ENCODE measurements at regions not wholly inside any gene's neighbourhood (a gene's known extent, or its start where the extent isn't known, plus 50 kb on each side); places are given as distances from the start of the nearest gene placed in this dataset.

GRCh38 chr11:81792416-81792815, 941.2 kb downstream of the FAM181B start:
- Histone ChIP-seq H3K79me1 (ENCODE audit: low read depth in 1 of 2, low read length in 2 of 2) (no peaks in the 10 kb centered on the region), H4K8ac (ENCODE audit: low read depth in 2 of 2, low read length in 2 of 2) (no peak overlapping the region), H2BK15ac (ENCODE audit: low read depth, low read length) (no peak overlapping the region), H3K4me3 (ENCODE audit: insufficient read depth, low read depth, low read length) (no peak overlapping the region), H3K23ac (ENCODE audit: low read depth, low read length) (no peak overlapping the region), H3K14ac (replicated peaks; ENCODE audit: low read depth, low read length) (no peak overlapping the region), H3K4ac (ENCODE audit: low read depth, low read length) (no peak overlapping the region), H2BK120ac (ENCODE audit: low read depth, low read length) (no peak overlapping the region), H4K91ac (ENCODE audit: insufficient read depth, low read depth, low read length) (no peak overlapping the region), H3K18ac (ENCODE audit: low read depth, low read length) (no peak overlapping the region), H3K36me3 (ENCODE audit: control insufficient read depth, insufficient read depth, low read length) (no peaks in the 10 kb centered on the region), H2BK20ac (ENCODE audit: low read depth, low read length) (no peak overlapping the region), H3K9me3 (ENCODE audit: control insufficient read depth, insufficient read depth, low read length) (peaks cover 7% of the 10 kb centered on the region; the same call in 1 of the 2 replicates), H2AFZ (replicated peaks; ENCODE audit: low read length, poor library complexity) (no peak overlapping the region), H3K4me1 (ENCODE audit: control insufficient read depth, insufficient read depth, low read length) (no peaks in the 10 kb centered on the region), H3K9ac (ENCODE audit: low read depth, low read length) (no peak overlapping the region), H2AK9ac (replicated peaks; ENCODE audit: low read depth, low read length, poor library complexity) (no peak overlapping the region), H4K5ac (ENCODE audit: low read depth, low read length) (no peak overlapping the region), H2BK5ac (ENCODE audit: low read depth, low read length, poor library complexity, severe bottlenecking) (no peak overlapping the region), H3K4me2 (ENCODE audit: low read depth, low read length) (no peak overlapping the region), H3K56ac (ENCODE audit: extremely low read depth, insufficient read depth, low read length) (no peak overlapping the region), H2AK5ac (ENCODE audit: low read depth, low read length) (no peak overlapping the region), H3K27ac (ENCODE audit: insufficient read depth, low read length) (no peak overlapping the region), H3K27me3 (ENCODE audit: control insufficient read depth, insufficient read depth, low read length) (no peaks in the 10 kb centered on the region), H3K9me1 (ENCODE audit: insufficient read depth, low read length) (no peaks in the 10 kb centered on the region), H4K20me1 (ENCODE audit: insufficient read depth, low read length) (no peaks in the 10 kb centered on the region)
- WGBS, 2 experiments (ENCODE audit: extremely low coverage in 2 of 2, insufficient read length in 1 of 2), result 72% methylated on average over 2 of the region's 4 CpGs; no CpG with 5 or more reads in 1 of the 2 experiments
- no TSS peak for BruUV-seq (replicated peaks)
- CTCF ChIA-PET, result no interaction called here
- ATAC-seq (ENCODE audit: low read depth) (no peak), DNase-seq (no peak)
- TF ChIP-seq MAZ (IDR thresholded peaks at IDR 0.05; ENCODE audit: borderline replicate concordance, low read depth, low read length), result no peak
- dilution Hi-C loops (cut with HindIII; ENCODE audit: low sequenced_read_pairs, unreplicated experiment), result no loop called here
- in situ Hi-C loops (cut with MboI; ENCODE audit: low sequenced_read_pairs), result no loop called here
- intact Hi-C loops (cut with micrococcal nuclease), result no loop called here
- POLR2A ChIA-PET (ENCODE audit: unreplicated experiment), result no interaction called here
